Esophagus squamous epithelium (tissue), 4 donors: ENCODE measurements at regions not wholly inside any gene's neighbourhood (a gene's known extent, or its start where the extent isn't known, plus 50 kb on each side); places are given as distances from the start of the nearest gene placed in this dataset.

ENCODE experiments used
- CTCF ChIP-seq, 6 experiments: fragments of 450-650 bp in 4 of 6; fragments of 200-600 bp in 2 of 6; sonication (generic) in 2 of 6; IDR thresholded peaks; one replicate each; pipeline ENCODE4 v1.5.1; 2016 to 2019; ENCODE audit warnings: antibody characterized with exemption in 6 of 6, mild to moderate bottlenecking in 4 of 6, moderate library complexity in 4 of 6
- POLR2A ChIP-seq, 4 donors: fragments of 450-650 bp; IDR thresholded peaks; one replicate each; pipeline ENCODE4 v1.6.1; 2017; ENCODE audit warnings: antibody characterized with exemption in 4 of 4, mild to moderate bottlenecking in 4 of 4, moderate library complexity in 3 of 4

GRCh38 chr14:71311061-71311460 is 403.8 kb downstream of the PCNX1 start:
- no peak for TF ChIP-seq CTCF (IDR thresholded peaks at IDR 0.05)
- no peak for TF ChIP-seq POLR2A (IDR thresholded peaks at IDR 0.05)
